HG03439 (cell line): ENCODE measurements at regions not wholly inside any gene's neighbourhood (a gene's known extent, or its start where the extent isn't known, plus 50 kb on each side); places are given as distances from the start of the nearest gene placed in this dataset.

Source experiments
- ATAC-seq: cut with Tn5 transposase; IDR thresholded peaks from one replicate; pipeline ENCODE4 v1.9.1; 2021; ENCODE audit warnings: mild to moderate bottlenecking, moderate library complexity; ENCODE audit not compliant: unreplicated experiment

DNA sequence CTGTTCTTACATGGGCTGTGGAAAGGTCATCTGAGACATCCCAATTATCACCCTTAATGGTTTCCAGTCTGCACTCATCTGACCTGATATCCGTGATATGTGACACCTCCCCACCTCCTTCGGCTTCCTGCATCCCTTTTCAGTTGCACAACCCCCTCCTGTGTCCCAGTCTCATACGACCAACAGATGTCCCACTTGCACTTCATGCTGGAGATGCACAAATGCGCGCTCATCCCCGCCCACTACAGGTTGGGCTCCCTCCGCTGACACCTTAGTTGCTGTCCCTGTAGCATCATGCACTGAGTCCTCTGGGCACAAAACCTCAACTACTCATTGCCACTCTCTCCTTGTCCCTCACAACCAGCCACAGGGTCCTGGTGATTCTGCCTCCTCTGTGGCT, 94.4 kb downstream of the MIS18A start:
- no peak for ATAC-seq

DNA sequence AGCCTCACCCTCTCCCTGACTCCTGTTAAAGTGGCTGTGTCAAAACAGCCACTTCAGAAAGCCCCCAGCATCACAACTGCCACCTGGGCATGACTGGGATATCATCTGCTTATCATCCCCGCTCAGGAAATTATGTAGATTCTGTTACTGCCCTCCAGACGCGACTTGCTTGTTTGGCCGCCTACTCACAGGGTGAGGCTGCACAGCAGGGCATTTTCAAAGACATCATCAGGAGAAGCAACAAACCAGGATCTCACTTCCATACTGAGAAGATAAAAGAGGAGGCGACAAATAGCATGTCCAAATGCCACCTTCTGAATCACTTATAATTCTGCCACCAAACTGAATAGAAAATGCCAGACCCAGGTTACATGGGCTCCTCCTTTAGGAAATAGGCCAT, 94.8 kb downstream of the MIS18A start:
- no peak for ATAC-seq

DNA sequence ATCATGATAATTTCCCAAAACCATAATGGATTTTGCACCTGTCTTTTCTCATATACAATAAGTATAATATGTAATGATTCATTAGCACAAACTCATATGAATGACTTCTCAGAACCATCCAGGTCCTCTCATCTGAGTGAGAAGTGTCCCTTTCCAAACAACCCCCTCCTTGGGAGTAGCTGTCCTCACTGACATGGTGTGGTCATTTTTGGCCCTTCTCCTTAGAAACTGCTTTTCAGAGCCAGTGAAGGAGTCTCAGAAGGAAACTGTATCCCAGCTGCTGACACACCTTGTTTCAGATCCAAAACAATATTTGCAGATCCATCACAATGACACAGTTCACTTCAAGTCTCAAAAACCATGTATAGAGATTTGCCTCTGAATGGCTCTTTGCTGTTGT, 95.5 kb downstream of the MIS18A start:
- no peak for ATAC-seq

DNA sequence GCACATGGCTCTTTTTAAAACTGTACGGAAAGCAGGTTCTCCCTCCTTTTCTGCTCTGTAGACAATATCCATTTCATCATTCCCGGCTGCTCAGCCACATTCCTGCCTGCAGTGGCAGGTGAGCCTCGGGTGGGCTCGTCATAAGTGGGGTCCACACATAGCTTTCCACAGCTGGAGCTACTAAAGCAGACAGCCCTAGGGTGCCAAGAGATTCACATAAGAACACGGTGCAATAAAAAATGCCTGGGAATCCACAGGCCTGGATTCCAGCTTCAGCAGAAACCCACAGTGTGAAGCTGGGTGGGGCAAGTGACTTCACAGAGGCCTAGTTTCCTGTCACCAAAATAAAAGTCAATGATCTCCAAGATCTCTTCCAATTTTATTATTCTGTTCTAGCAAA, 96.4 kb downstream of the MIS18A start:
- ATAC-seq = no peak

DNA sequence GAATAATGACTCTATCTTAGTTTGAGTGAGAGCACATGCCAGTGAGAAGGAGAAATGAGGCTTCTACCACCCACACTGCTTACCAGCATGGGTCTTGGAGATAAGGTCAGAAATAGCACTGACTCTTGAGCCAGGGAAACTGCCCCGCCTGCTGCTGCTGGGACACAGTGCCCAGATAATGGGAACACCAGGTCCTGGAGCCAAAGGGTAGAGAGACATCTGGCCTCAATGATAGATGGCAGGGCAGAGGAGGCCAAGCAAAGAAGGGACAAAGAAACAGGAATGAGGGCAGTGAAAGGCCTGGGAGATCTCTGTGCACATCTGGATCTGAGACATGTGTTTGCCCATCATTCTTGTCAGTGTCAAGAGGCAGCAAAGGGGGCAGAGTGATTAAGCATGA, 97.4 kb downstream of the MIS18A start:
- no peak for ATAC-seq

DNA sequence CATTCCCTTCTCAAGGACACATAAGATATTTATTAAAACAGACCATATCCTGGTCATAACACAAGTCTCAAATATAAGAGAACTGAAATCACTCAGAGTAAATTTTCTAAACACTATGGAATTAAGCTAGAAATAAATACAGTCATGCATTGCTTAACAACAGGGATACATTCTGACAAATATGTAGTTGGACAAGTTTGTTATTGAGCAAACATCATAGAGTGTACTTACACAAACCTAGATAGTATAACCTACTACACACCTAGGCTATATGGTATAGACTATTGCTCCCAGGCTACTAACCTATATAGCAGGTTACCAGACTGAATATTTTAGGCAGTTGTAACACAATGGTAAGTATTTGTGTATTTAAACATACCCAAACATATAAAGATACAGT, 104.0 kb downstream of the MIS18A start:
- ATAC-seq = no peak

DNA sequence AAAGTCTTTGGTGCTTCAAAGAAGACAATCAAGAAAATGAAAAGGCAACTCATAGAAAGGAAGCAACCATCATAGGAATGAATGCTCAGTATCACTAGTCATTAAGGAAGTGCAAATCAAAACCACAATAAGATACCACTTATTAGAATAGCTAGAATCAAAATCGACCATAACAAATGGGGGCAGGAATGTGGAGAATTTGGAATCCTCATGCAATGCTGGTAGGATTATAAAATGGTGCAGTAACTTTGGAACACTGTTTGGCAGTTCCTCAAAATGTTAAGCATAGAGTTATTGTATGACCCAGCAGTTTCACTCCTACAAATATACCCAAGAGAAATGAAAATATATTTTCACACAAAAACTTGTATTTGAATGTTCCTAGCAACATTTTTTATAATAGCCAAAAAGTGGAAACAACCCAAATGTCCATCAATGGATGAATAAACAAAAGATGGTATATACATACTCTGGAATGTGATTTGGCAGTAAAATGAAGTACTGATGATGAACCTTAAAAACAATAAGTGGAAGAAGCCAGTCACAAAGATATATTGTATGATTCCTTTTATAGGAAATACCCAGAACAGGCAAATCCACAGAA, 105.6 kb downstream of the MIS18A start:
- no peak for ATAC-seq

DNA sequence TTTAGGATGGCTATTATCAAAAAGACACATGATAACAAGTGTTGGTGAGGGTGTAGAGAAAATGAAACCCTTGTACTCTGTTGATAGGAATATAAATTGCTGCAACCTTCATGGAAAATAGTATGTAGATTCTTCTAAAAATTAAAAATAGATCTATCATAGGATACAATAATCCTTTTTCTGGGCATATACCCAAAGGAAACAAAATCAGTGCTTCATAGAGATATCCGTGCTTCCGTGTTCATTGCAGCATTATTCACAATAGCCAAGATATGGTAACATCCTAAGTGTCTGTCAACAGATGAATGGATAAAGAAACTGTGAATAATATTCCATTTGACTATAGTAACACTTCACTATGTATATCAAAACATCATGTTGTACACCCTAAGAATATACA, 106.7 kb downstream of the MIS18A start:
- ATAC-seq = no peak

DNA sequence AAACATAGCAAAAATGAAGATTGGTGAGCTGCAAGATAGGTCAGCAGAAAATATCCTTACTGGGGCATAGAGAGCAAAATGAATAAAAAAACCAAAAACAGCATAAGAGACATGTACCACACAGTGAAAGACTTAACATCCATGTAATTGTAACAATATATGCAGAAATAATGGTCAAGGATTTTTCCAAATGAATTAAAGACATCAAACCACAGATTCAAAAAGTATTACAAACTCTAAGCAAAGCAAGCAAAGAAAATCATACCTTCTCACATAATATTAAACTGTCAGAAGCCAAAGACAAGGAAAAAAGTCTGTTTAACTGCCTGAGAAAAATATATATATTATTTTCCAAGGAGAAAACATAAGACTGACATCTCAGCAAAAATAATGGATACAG, 111.3 kb downstream of the MIS18A start:
- no peak for ATAC-seq

DNA sequence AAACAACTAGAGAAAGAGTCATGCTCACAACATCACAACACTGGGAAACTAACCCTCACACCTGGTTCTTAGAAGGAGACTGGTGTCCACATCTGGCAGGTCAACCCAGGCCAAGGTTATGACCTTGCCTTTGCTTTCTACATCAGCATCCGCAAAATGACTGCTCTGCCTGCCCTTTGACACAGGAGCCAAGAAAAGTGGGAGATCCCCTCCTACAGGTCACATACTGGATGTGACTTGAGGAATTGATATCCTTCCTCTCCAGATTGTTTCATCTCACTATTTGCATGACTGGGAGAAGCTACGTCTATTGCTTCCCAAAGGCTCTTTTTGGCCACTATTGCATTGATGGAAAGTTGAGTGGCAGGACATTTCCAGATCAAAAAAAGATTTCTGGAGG, 115.5 kb downstream of the MIS18A start:
- ATAC-seq = no peak

DNA sequence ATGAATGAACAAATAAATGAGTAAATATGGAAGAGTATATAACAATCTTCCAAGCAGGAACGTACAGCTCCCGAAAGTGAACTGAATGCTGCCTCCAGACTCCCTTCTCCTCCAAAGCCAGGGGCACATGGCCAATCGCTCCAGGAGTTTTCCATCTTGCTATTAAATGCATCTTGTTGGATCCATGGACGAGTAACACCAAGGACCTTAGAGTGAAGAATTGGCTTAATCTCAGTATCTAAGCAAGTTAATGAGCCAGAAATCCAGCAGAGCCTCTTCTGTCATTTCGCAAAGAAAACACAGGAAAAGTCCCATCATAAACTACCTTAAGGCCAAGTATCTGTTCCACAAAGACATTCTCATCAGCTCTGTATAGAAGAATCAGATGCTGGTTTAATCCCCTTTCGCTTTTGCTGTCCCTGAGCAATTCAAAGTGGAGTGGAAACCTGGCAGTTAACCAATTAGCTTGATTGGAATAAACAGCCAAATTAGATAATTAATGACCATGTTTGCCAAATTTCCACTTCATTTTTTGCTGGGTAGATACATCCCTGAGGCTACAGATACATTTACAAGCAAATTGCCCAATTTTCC, 116.0 kb downstream of the MIS18A start:
- no peak for ATAC-seq

DNA sequence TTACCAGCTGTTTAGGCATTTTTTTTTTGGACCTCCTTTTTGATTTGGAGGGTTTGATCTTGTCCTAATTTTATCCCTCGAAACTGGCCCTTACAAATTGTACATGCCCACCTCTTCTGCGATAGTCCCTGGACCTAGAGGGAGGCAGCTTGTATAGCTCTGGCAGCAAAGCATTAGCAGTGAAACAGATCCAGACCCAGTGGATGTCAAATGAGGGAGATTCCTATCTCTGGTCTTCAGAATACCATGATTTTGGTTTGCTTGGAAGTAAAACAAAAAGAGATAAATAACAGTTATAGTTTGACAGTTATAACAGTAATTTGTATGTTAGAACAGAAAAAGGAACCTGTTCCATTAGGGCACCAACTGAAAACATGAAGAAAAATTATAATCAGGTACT, 123.6 kb downstream of the MIS18A start:
- ATAC-seq = no peak

DNA sequence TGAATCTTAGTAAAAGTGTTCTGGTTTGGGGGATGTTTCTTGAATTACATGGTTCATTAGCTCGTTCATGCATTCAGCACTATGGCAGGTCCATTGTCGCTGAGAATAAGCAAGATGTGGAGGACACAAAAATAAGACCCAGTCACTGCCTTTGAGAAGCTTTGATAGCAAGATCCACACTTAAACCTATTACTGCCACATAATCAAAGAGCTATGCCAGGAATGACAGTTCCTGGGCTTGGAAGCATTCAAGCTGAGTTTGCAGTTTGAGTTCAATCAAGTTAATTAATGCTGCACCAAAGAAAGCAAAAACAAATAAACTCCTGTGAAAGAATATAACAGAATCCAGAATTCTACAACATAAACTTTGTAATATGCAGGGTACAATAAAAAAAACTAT, 131.8 kb downstream of the MIS18A start:
- no peak for ATAC-seq

DNA sequence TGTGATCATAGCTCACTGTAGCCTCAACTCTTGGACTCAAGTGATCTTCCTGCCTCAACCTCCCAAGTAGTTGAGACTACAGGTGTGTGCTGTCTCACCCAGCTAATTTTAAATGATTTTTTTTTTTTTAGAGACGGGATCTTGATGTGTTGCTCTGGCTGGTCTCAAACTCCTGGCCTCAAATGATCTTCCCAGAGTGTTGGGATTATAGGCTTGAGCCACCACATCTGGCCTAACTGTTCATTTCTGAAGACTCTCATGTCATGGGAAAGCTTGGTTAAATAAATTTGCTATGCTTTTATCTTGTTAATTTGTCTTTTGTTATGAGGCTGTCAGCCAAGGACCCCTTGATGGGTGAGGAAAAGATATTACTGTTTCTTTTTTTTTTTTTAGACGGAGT, 134.0 kb downstream of the MIS18A start:
- no peak for ATAC-seq

DNA sequence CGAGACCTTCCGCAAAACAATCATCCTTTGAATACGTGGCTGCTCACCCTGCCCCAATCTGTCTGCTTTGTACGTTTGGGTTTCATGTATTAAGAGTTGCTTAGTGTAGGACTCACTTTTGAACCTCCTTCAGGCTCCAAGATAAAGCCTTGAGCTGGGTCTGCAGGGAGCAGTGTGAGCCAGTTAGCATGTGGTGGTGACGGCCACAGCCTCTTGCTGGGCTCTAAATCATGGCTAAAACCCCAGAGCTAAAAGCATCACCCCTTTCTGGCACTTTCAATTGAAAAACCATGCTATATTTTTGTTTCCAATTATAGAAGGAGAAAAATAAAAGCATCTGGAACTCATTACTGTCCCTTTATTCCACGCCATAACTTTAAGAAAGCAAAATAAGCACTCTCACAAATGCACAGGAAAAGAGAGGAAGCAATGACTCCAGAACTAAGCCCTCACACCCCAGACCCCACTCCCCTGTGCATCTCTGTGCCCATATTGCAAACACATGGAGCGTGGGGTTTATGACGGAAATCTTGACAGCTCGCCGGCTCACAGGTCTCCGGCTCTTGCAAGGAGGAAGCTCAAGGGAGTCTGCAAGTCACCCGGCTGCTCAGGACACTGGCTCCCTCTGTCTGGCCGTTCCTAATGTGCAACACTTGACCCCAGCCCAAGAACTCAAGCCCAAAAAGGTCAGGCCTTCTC, 135.5 kb downstream of the MIS18A start:
- no peak for ATAC-seq

DNA sequence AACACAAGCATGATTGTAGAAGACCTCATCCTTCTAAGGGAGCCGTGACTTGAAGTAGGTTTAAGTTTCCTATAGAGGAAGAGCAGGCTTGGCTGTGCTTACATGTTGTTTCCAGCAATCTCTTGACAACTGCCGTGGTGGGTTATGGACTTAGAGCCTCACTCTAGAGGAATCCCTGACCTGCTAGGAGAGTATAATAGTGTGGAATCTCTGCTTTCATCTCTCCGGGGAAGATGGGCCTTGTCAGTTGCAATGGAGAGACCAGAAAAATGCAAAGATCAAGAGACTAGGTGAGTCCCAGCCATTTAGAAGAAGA, 137.6 kb downstream of the MIS18A start:
- no peak for ATAC-seq

DNA sequence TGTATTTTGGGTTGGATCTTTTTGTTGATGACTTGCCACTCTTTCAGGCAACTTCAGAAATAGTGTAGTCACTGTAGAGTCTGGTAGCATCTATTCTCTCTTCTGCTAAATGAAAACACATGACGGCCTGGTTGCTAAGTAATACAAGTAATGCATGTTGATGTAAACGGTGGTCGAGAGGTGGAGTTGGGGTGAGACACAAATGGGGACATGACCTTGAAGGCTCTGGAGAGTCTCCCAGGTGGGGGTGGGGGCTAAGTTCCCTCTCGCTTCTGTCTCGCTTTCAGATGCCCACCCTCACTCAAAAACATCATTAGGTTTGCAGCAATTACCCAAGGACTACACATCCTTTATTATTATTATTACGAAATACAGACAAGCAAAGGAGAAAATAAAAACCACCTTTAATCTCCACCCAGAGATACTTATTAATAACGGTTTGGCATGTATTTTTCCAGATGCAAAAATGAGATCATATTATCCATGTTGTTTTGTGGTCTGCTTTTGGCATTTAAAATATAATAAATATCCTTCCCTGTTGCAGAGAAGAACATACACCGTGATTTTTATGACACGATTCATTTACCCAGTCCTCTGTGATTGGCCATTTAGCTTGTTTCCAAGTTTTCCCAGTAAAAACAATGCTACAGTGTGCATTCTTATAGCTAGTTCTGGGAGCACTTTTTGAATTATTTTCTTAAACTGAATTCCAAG, 138.1 kb downstream of the MIS18A start:
- no peak for ATAC-seq

DNA sequence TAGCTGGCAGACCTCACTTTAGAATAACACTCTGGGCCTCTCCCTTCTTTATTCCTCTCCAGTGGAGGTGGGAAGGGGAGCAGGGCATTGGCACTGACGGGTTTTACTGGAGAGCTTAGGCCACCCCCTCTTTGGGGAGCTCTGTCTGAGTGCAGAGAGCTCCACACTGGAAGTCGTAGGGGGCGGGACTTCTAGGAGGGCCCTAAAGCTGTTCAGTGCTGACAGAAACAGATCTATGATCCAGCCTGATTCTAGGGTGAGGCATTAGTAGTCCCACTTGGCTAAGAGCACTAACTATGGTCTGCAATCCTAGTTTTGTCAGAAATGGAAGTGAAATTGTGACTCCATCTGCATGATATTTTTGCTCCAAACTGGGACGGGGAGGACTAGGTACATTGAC, 138.7 kb downstream of the MIS18A start:
- no peak for ATAC-seq

DNA sequence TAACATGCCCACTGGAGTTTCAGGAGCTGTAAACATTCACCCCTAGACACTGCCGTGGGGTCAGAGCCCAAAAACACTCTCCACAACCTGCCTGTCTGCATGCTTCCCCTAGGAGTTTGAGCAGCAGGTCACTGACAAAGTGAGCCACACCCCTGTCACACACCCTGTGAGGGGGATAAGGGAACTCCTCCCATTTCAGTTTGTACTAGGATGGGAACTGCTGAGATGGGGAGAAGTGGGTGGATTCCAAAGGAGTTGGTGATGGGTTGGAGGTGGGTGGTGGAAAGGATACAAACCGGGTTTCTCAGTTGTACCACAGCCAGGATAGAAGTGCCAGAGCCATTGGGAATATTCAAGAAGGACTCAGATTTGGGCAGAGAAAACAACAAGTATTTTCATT, 140.2 kb downstream of the MIS18A start:
- ATAC-seq = no peak

DNA sequence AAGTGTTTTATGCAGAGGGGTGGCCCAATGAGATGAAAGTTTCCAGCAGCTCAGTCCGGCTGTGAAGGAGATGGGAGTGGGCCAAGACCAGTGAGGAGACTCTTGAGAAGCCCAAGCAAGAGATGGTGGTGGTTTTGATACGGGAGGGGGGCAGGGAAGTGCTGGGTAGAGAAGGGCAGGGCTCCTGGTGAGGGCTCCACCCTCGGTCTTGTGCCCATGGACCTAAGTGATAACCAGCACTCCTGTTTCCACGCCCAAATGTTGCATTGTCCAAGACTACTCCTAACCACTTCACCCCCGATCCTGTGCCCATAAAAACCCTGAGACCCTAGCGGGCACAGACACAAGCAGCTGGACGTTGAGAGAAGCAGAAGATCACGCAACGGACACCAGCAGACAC, 140.9 kb downstream of the MIS18A start:
- no peak for ATAC-seq

DNA sequence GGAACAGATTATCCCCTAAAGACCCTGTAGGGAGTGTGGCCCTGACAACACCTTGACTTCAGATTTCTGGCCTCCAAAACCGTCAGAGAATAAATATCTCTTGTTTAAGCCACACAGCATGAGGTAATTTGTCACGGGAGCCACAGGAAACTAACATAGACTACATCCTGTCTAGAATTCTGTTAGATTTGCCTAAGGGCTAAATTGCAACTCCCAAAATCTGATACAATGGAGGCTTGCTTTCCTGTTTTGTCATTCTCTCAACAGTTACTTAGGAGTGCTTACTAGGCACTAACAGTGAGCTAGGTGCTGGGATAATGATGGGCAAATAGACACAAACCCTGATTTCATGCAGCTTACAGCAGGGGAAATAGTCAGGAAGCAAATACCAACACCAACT, 141.6 kb downstream of the MIS18A start:
- ATAC-seq = no peak

DNA sequence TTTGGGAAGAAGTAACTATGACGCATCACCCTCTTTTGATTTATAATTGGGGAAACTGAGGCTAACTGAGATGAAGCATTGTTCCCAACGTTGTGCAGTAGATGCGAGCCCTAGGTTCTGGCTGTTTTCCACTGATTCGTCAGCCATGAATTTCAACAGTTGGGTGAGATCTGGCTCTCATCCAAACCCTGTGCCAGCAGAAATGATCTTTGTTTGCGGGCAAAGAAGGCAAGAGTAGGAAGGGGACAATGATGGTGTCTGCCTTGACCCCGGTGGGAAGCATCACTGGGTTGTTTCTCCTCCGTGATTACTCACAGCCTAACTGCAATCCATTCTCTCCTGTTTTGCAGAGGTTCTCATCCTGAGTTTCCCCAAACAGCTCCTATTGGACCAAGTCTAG, 142.3 kb downstream of the MIS18A start:
- ATAC-seq = no peak
